Heart left ventricle (tissue), 13 donors: ENCODE measurements at regions not wholly inside any gene's neighbourhood (a gene's known extent, or its start where the extent isn't known, plus 50 kb on each side); places are given as distances from the start of the nearest gene placed in this dataset.
"Not testable (repeated sequence)": the region's sequence is repeated elsewhere in the genome, so short reads cannot be mapped to it uniquely, and the experiment has no call there.

Source experiments
- CTCF ChIP-seq, 12 donors: fragments of 200-600 bp; sonication (generic) in 4 of 12; IDR thresholded peaks; one replicate each; pipeline versions ENCODE4 v1.5.0 to v1.8.0; 2018 to 2022; ENCODE audit warnings: antibody characterized with exemption in 12 of 12, mild to moderate bottlenecking in 5 of 12
- POLR2A ChIP-seq, 2 donors: fragments of 450-650 bp; IDR thresholded peaks; one replicate each; pipeline ENCODE4 v1.6.1; 2017; ENCODE audit warnings: antibody characterized with exemption in 2 of 2, mild to moderate bottlenecking in 2 of 2, moderate library complexity in 2 of 2
- donor health status: ischemic (EF 13 %, LVEDD 7.1; RV severe dilation, severe dysfunction).
- donor health status: DM: no; HTN: yes; CAD: no.
- donor health status: DM: no; HTN: no; CAD: no.
- donor health status: ischemic (EF 25% LVEDD 6.9; RV normal size, moderate dysfunction).
- donor health status: ischemic (EF 25% LVEDD 5.7; RV mildly dilated, moderate dysfunction).
- donor health status: ischemic (EF 35%, LVEDD 5.7; RV mildly dilated, moderate dysfunction).
- donor health status: nonischemic (EF 11% LVEDD 7.7; RV severe dilation, severe dysfunction).
- donor health status: DM: yes; HTN: yes; CAD: no.
- donor health status: PGD.
- donor health status: ischemic (EF 29% LVEDD 5.4; RV normal size, mild dysfunction).
- donor health status: nonischemic (EF 23%, LVEDD 6.1; RV moderate dilation, normal function).

GRCh38 chr2:90028381-90029079 lies 1337.1 kb downstream of the RPIA start:
- not testable (repeated sequence) for TF ChIP-seq POLR2A, CTCF (IDR thresholded peaks at IDR 0.05)
